CD4-positive, alpha-beta T cell treated with Interleukin-4 for 4 hours (primary cell): ENCODE measurements at regions not wholly inside any gene's neighbourhood (a gene's known extent, or its start where the extent isn't known, plus 50 kb on each side); places are given as distances from the start of the nearest gene placed in this dataset.

Source experiments
- DNase-seq: peaks from one replicate; pipeline ENCODE4 v3.0.0-alpha.2; 2020

DNA sequence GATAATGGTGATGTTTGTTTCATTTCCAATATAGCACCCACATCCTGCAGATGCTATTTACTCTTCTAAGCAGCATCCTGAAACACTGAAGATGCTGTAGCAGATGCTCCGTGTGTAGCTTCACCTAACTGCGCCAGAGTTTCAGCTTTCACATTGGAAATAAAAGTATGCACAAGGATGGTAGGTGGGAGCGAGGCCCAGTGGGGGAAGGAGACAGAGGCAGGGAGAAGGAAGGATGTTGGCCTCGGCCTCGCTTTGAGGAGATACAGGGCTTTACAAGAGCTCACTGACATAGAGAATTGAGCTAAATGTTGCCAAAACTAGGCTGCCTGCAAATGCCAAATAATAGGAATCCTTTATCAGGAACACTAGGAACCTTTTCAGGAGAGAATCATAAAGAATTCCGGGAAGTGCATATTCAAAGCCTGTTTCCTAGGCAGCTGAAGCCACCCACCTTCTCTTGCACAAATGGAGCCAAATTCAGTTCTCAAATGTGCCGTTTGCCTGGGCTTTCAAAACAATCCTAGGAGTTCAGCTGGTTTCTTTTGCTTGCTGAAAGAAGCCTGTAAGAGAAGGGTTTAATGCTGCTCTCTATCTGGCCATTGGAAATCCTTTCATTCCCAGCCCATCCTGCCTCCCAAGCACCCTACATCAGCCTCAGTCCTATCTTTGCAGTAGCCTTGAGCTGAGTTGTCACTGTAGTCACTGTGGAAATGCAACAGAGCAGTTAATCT is 135.4 kb upstream of the ATP1B1 start:
- no peak for DNase-seq

DNA sequence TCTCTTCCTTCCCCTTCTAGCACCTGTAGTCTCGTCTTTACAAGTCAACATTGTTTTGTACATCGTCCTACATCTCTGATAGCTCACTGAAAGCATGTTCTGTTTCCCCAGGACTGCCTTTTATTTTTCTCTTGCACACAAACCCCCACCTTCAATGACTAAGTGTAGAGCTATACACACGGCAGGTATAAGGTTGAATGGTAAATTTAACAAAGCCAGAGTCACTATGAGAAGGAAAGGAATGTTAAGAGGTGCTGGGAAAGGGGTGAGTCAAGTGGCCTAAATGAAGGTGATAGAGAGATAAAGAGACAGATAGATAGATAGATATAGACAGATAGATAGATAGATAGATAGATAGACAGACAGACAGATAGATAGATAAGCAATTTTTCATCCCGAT is 134.3 kb upstream of the ATP1B1 start:
- DNase-seq, result no peak

- DNase-seq, result no peak
Observed at GRCh38 chr1:168972887-168973286, 133.6 kb upstream of the ATP1B1 start.

GRCh38 chr1:168974117-168974516 is 132.4 kb upstream of the ATP1B1 start:
- no peak for DNase-seq

- no peak for DNase-seq
Observed at GRCh38 chr1:168974611-168975010, 131.9 kb upstream of the ATP1B1 start.

DNA sequence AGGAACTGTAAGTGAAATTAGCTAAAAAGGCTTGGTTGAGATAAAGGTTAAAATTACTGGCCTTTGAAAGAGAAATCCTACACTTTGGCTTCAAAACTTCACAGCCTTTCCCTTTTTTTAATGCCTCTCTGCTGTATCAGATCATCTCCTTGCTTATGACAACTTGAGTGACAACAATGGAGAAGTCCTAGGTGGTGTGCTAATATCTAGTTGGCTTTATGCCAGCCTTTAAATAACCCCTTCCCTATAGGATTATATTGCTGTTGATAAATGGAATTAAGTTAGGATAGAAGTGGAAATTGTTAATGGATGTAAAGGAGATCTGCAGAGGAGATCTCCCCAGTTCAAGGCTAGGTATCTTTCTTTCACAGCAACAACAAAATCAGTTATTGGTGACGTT is 130.2 kb upstream of the ATP1B1 start:
- DNase-seq, result no peak

DNA sequence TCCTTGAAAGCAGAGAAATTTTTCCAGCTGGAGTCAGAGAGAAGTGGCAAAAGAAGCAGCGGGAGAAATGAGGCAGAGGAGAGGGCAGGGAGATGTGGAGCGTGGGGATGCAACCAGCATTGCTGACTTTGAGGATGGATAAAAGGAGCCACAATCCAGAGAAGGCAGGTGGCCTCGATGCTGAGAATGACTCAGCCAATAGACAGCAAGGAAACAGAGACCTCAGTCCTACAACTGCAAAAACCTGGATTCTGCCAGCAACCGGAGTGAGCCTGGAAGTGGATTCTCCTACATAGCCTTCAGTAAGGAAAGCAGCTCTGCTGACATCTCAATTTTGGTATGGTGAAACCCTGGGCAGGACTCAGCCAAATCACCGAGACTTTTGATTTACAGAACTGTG is 128.9 kb upstream of the ATP1B1 start:
- DNase-seq, result no peak

DNA sequence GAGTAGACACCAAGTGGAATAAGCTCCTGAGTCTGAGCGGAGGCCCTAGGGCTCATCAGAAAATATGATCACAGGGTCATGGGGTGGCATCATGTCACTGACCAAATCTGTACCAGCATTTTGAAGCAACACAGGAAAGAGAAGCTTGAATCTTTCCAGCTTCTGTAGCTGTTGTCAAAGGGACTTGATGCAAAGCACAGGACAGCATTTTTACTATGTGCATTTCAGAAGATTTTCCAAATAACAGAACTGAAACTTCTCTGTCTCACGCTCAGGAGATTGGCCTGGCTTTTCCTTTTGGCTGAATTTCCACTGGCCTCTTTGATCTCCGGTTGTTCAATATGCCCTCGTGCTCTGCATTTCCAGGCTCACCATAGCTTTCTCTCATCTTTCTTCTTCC is 127.2 kb upstream of the ATP1B1 start:
- no peak for DNase-seq

DNA sequence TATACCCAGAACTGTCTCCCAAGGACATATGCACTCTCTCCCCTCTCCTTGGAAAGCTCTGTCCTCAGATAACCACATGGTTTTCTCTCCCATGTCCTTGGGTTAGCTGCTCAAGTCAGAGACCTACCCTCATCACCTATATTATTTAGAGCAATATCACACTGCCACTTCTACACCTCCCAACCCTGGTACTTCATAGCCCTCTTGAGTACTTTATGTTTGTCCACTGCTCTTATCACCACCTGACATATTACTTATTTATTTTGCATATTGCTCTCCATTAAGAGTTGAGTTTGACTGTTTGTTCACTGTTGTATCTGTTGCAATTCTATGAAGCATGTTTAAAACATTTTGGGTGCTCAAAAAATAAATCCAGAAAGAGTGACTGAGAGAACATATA is 126.3 kb upstream of the ATP1B1 start:
- no peak for DNase-seq

- no peak for DNase-seq
Observed at GRCh38 chr1:168980656-168981055, 125.8 kb upstream of the ATP1B1 start.

- DNase-seq, result no peak
Observed at GRCh38 chr1:168982778-168983177, 123.7 kb upstream of the ATP1B1 start.

GRCh38 chr1:168987330-168987729 is 119.2 kb upstream of the ATP1B1 start:
- no peak for DNase-seq

DNA sequence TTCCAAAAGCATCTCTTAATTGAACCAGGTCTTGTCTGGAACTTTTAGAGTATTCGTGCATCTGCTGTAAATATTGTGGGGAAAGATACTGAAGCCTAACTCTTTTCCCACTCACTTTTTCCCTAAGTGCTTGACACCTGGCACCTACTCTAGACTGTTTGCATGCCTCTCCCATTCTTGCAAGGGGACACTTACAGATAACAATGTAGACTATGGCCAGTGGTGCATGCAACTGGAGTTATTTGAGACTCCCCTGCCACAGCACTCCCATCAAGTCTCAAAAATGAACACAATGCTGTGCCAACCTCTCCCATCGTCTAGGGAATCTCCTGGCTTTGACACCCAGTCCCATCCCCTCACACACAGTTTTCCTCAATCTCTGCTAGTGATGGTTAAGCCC is 118.6 kb upstream of the ATP1B1 start:
- no peak for DNase-seq

DNA sequence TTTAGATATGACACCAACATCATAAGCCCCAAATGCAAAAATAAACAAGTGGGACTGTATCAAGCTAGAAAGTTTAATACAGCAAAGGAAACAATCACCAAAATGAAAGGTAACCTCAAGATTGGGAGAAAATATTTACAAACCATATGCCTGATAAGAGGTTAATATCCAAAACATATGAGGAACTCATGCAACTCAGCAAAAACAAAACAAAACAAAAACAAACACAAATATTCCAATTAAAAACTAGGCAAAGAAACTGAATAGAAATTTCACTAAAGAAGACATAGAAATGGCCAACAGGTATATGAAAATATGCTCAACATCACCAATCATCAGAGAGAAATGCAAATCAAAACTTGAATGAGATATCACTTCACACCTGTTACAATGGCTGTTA is 116.5 kb upstream of the ATP1B1 start:
- no peak for DNase-seq

GRCh38 chr1:168991667-168992475 is 114.6 kb upstream of the ATP1B1 start:
- no peak for DNase-seq

GRCh38 chr1:169001353-169001752 is 105.1 kb upstream of the ATP1B1 start:
- DNase-seq, result no peak

GRCh38 chr1:169003864-169004516 is 102.5 kb upstream of the ATP1B1 start:
- no peak for DNase-seq

- no peak for DNase-seq
Observed at GRCh38 chr1:169005776-169006175, 100.7 kb upstream of the ATP1B1 start.

DNA sequence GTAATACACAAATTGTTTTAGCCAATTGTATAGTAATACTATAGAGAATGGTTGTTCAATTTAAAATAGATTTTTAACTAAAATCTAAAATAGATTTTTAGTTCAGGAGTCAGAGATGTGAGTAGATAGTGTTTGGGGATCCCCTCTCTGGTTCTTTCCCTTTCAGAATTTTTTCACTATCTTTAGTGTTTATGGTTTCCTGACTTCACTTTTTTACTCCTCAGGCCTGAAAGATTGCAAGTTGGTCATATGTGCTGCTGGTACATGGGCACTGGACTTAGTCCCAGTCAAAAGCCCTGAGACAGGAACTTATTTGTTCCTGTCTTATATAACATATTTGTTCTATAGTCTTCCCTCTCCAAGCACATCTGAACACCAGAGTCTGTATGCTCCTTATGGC is 96.8 kb upstream of the ATP1B1 start:
- DNase-seq, result no peak

DNA sequence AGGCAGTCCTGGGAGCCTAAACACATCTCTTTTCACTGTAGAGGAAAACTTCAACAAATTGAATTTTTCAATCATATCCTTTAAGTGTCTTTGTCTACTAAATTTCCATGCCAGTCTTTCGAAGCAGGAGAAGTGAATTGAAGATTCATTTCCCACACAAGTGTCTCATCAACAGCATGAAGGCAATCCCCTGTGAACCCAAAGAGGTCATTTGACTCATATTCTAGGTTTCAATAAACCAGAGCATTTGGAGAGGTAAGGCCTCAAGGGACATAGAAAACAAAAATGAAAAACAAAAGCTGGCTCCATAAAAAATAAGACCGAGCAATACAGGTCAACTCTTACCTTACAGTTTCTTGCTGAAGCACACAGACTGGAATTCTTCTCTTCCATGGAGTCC is 94.1 kb upstream of the ATP1B1 start:
- no peak for DNase-seq

DNA sequence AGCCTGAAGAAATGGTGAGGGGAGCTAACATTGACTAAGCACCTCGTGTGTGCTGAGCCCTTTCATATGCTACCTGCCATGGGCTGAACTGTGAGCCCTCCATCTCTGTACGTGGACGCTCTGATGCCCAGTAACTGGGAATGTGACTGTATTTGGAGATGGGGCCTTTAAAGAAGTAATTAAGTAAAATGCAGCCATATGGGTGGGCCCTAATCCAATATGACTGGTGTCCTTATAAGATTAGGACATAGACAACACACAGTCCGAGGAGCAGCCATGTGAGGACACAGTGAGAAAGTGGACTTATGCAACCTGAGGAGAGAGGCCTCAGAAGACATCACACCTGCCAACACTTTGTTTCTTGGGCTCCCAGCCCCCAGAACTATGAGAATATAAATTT is 92.7 kb upstream of the ATP1B1 start:
- no peak for DNase-seq

- DNase-seq, result no peak
Observed at GRCh38 chr1:169015464-169015863, 91.0 kb upstream of the ATP1B1 start.

- no peak for DNase-seq
Observed at GRCh38 chr1:169018751-169019150, 87.7 kb upstream of the ATP1B1 start.

DNA sequence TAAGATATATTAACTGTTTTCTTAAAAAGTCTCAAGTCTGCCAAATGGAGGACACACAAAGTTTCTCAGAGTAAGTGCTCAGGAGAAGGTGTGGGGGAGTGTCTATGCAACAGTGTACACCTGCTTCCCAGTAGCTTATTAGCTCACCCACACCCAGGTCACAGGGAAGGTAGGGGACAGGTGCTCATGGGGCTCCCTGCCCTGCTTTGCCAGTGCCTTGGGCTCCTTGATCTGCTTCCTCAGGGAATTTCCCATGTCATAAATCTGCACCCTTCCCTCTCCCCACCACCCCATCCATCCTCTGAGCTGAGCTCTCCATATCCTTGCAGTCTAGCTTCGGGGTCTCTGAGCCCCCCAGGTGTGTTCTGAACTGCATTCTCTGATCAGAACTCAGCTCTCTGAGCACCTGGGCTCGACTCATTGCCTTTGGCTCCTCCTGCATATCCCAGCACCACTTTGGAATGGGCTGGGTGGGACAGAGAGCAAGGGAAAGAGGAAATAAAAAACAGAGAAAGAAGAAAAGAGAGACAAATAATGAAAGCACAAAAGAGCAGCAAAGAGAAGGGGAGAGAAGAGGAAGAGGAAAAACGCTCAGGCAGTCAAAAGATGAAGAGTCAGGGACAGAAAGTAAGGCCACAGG is 87.0 kb upstream of the ATP1B1 start:
- no peak for DNase-seq
